ENCODE measurements at regions not wholly inside any gene's neighbourhood (a gene's known extent, or its start where the extent isn't known, plus 50 kb on each side); places are given as distances from the start of the nearest gene placed in this dataset.

GRCh38 chr17:72351884-72352346 is 231.1 kb downstream of the SOX9 start:
- no peak overlapping the region for H3K4me3 Mint-ChIP-seq
- H3K36me3 Mint-ChIP-seq, result no peaks in the 10 kb centered on the region
- no peak overlapping the region for H3K27ac Mint-ChIP-seq
- no peak for DNase-seq
- no peaks in the 10 kb centered on the region for H3K9me3 Mint-ChIP-seq
- H3K4me1 Mint-ChIP-seq, result no peaks in the 10 kb centered on the region
- H3K27me3 Mint-ChIP-seq (ENCODE audit: low read depth in 3 of 3), result peaks cover 0 to 4% (median 0%) of the 10 kb centered on the region in 3 donors

GRCh38 chr17:72353502-72353901 is 232.7 kb downstream of the SOX9 start:
- Mint-ChIP-seq H3K4me1 (no peaks in the 10 kb centered on the region), H3K27me3 (ENCODE audit: low read depth in 3 of 3) (peaks cover 0 to 2% (median 0%) of the 10 kb centered on the region in 3 donors), H3K27ac (no peak overlapping the region), H3K36me3 (no peaks in the 10 kb centered on the region), H3K9me3 (peaks cover 0 to 1% (median 0%) of the 10 kb centered on the region in 6 donors), H3K4me3 (no peak overlapping the region)
- DNase-seq, result no peak

- no peak for DNase-seq
- Mint-ChIP-seq H3K9me3 (peaks cover 0 to 1% (median 0%) of the 10 kb centered on the region in 6 donors), H3K36me3 (no peaks in the 10 kb centered on the region), H3K27me3 (ENCODE audit: low read depth in 3 of 3) (peaks cover 0 to 2% (median 0%) of the 10 kb centered on the region in 3 donors), H3K4me3 (no peak overlapping the region), H3K4me1 (no peaks in the 10 kb centered on the region), H3K27ac (no peak overlapping the region)
Observed at GRCh38 chr17:72354071-72354470, 233.3 kb downstream of the SOX9 start.

GRCh38 chr17:72357764-72358365 is 237.0 kb downstream of the SOX9 start:
- H3K36me3 Mint-ChIP-seq, result no peaks in the 10 kb centered on the region

GRCh38 chr17:72358465-72358864 is 237.6 kb downstream of the SOX9 start:
- Mint-ChIP-seq H3K27me3 (ENCODE audit: low read depth in 3 of 3) (peaks cover 0 to 2% (median 0%) of the 10 kb centered on the region in 3 donors), H3K9me3 (peaks cover 0 to 4% (median 0%) of the 10 kb centered on the region in 6 donors), H3K36me3 (no peaks in the 10 kb centered on the region), H3K27ac (no peak overlapping the region), H3K4me1 (no peaks in the 10 kb centered on the region), H3K4me3 (no peak overlapping the region)
- no peak for DNase-seq

More at GRCh38 chr17:72357764-72358365, 237.0 kb downstream of the SOX9 start:
- Mint-ChIP-seq H3K4me1 (no peaks in the 10 kb centered on the region), H3K27ac (no peak overlapping the region), H3K9me3 (peaks cover 0 to 4% (median 0%) of the 10 kb centered on the region in 6 donors), H3K27me3 (ENCODE audit: low read depth in 3 of 3) (peaks cover 0 to 2% (median 0%) of the 10 kb centered on the region in 3 donors), H3K4me3 (no peak overlapping the region)
- no peak for DNase-seq

GRCh38 chr17:72359274-72359673 is 238.5 kb downstream of the SOX9 start:
- no peak overlapping the region for H3K4me3 Mint-ChIP-seq
- H3K9me3 Mint-ChIP-seq, result peaks cover 0 to 4% (median 0%) of the 10 kb centered on the region in 6 donors
- DNase-seq, result no peak
- no peak overlapping the region for H3K27ac Mint-ChIP-seq
- peaks cover 0 to 2% (median 0%) of the 10 kb centered on the region in 3 donors for H3K27me3 Mint-ChIP-seq (ENCODE audit: low read depth in 3 of 3)
- H3K4me1 Mint-ChIP-seq, result no peaks in the 10 kb centered on the region
- no peaks in the 10 kb centered on the region for H3K36me3 Mint-ChIP-seq

- peaks cover 0 to 4% (median 0%) of the 10 kb centered on the region in 3 donors for H3K27me3 Mint-ChIP-seq (ENCODE audit: low read depth in 3 of 3)
- peaks cover 0 to 4% (median 0%) of the 10 kb centered on the region in 6 donors for H3K9me3 Mint-ChIP-seq
- no peak overlapping the region for H3K27ac Mint-ChIP-seq
- DNase-seq, result no peak
- H3K36me3 Mint-ChIP-seq, result no peaks in the 10 kb centered on the region
- no peaks in the 10 kb centered on the region for H3K4me1 Mint-ChIP-seq
- no peak overlapping the region for H3K4me3 Mint-ChIP-seq
Observed at GRCh38 chr17:72359811-72360210, 239.0 kb downstream of the SOX9 start.

- Mint-ChIP-seq H3K36me3 (no peaks in the 10 kb centered on the region), H3K27ac (no peak overlapping the region), H3K4me3 (no peak overlapping the region), H3K27me3 (ENCODE audit: low read depth in 3 of 3) (peaks cover 0 to 4% (median 0%) of the 10 kb centered on the region in 3 donors), H3K4me1 (no peaks in the 10 kb centered on the region), H3K9me3 (peaks cover 0 to 4% (median 0%) of the 10 kb centered on the region in 6 donors)
- no peak for DNase-seq
Observed at GRCh38 chr17:72360386-72360940, 239.6 kb downstream of the SOX9 start.

GRCh38 chr17:72361892-72362291 is 241.1 kb downstream of the SOX9 start:
- H3K4me3 Mint-ChIP-seq, result no peak overlapping the region
- no peaks in the 10 kb centered on the region for H3K4me1 Mint-ChIP-seq
- H3K27me3 Mint-ChIP-seq (ENCODE audit: low read depth in 3 of 3), result peaks cover 0 to 4% (median 0%) of the 10 kb centered on the region in 3 donors
- no peak overlapping the region for H3K27ac Mint-ChIP-seq
- DNase-seq, result no peak
- H3K9me3 Mint-ChIP-seq, result peaks cover 0 to 4% (median 0%) of the 10 kb centered on the region in 6 donors
- H3K36me3 Mint-ChIP-seq, result no peaks in the 10 kb centered on the region

- Mint-ChIP-seq H3K27me3 (ENCODE audit: low read depth in 3 of 3) (peaks cover 0 to 2% (median 0%) of the 10 kb centered on the region in 3 donors), H3K9me3 (peaks cover 0 to 3% (median 0%) of the 10 kb centered on the region in 6 donors), H3K4me1 (no peaks in the 10 kb centered on the region), H3K4me3 (no peak overlapping the region), H3K27ac (no peak overlapping the region), H3K36me3 (no peaks in the 10 kb centered on the region)
- DNase-seq, result no peak
Observed at GRCh38 chr17:72362376-72363088, 241.7 kb downstream of the SOX9 start.

- H3K4me3 Mint-ChIP-seq, result no peak overlapping the region
- H3K27me3 Mint-ChIP-seq (ENCODE audit: low read depth in 3 of 3), result peaks cover 0 to 2% (median 0%) of the 10 kb centered on the region in 3 donors
- H3K4me1 Mint-ChIP-seq, result no peaks in the 10 kb centered on the region
- no peak for DNase-seq
- no peak overlapping the region for H3K27ac Mint-ChIP-seq
- H3K9me3 Mint-ChIP-seq, result peaks cover 0 to 4% (median 0%) of the 10 kb centered on the region in 6 donors
- H3K36me3 Mint-ChIP-seq, result no peaks in the 10 kb centered on the region
Observed at GRCh38 chr17:72363089-72363610, 242.3 kb downstream of the SOX9 start.

- peaks cover 0 to 4% (median 0%) of the 10 kb centered on the region in 6 donors for H3K9me3 Mint-ChIP-seq
- H3K27ac Mint-ChIP-seq, result no peak overlapping the region
- H3K4me1 Mint-ChIP-seq, result no peaks in the 10 kb centered on the region
- DNase-seq, result no peak
- H3K27me3 Mint-ChIP-seq (ENCODE audit: low read depth in 3 of 3), result peaks cover 0 to 2% (median 0%) of the 10 kb centered on the region in 3 donors
- no peak overlapping the region for H3K4me3 Mint-ChIP-seq
- no peaks in the 10 kb centered on the region for H3K36me3 Mint-ChIP-seq
Observed at GRCh38 chr17:72365857-72366414, 245.1 kb downstream of the SOX9 start.

- Mint-ChIP-seq H3K27me3 (ENCODE audit: low read depth in 3 of 3) (peaks cover 0 to 2% (median 0%) of the 10 kb centered on the region in 3 donors), H3K36me3 (no peaks in the 10 kb centered on the region), H3K4me1 (no peaks in the 10 kb centered on the region), H3K4me3 (no peak overlapping the region), H3K9me3 (peaks cover 0 to 4% (median 0%) of the 10 kb centered on the region in 6 donors), H3K27ac (no peak overlapping the region)
- DNase-seq, result no peak
Observed at GRCh38 chr17:72366626-72367025, 245.8 kb downstream of the SOX9 start.
